ENCODE measurements at regions not wholly inside any gene's neighbourhood (a gene's known extent, or its start where the extent isn't known, plus 50 kb on each side); places are given as distances from the start of the nearest gene placed in this dataset.
"Not testable (repeated sequence)": the region's sequence is repeated elsewhere in the genome, so short reads cannot be mapped to it uniquely, and the experiment has no call there.

DNA sequence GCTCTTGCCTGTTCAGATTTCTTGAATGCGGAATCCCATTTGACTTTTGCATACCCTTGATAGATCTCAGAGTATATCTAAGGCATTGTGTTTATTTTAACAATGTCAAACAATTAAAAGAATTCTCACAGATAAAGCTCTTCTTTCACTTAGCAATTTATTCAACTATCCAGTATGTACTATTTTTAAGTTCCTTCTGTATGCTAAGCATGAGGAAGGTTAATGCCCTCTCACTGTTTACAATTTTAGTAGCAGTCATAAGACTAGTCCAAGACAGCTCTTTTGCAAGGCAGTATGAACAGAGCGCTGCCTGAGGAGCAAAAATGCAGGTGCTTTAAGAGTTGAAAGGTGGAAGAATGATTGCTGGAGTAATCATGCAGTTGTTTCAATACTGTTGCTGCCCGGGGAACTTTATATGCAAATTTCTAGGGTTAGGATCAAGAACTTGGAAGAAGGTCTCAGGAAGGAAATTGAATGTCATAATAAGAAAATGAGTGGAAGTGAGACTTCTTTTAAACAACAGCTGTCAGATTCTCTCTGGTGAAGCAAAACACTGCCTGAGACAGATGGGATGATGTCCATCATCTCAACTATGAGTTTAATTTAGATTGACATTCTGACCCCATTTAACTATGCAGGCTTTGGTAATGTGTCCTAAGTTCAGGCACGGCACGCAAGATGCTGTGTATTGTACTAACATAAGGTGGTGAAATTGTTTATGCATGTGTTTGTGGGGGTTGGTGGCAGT is 1303.5 kb upstream of the CITED2 start:
- Histone ChIP-seq H3K9me3 (no peaks in the 10 kb centered on the region), H3K27me3 (ENCODE audit: low read depth) (no peaks in the 10 kb centered on the region), H3K4me3 (no peak overlapping the region), H3K36me3 (replicated peaks) (no peaks in the 10 kb centered on the region), H3K4me1 (no peaks in the 10 kb centered on the region)
- in situ Hi-C loops (cut with MboI; ENCODE audit: low sequenced_read_pairs): no loop called here
- no peak for DNase-seq (ENCODE audit: low spot score in 2 of 2)

DNA sequence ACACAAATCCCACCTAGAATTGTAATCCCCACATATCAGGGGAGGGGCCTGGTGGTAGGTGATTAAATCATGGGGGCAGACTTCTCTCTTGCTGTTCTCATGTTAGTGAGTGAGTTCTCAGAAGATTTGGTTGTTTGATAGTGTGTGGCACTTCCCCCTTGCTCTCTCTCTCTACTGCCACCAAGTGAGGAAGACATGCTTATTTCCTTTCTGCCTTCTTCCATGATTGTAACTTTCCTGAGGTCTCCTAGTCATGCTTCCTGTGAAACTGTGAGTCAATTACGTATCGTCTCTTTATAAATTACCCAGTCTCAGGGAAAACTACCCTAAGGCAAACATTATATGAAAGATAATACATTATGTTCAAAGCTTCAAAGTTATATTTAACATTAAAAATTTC is 1297.5 kb upstream of the CITED2 start:
- in situ Hi-C loops (cut with MboI; ENCODE audit: low sequenced_read_pairs): no loop called here
- Histone ChIP-seq H3K9me3 (no peaks in the 10 kb centered on the region), H3K4me3 (no peak overlapping the region), H3K4me1 (no peaks in the 10 kb centered on the region), H3K36me3 (replicated peaks) (no peaks in the 10 kb centered on the region), H3K27me3 (ENCODE audit: low read depth) (no peaks in the 10 kb centered on the region)
- DNase-seq (ENCODE audit: low spot score in 2 of 2): no peak

DNA sequence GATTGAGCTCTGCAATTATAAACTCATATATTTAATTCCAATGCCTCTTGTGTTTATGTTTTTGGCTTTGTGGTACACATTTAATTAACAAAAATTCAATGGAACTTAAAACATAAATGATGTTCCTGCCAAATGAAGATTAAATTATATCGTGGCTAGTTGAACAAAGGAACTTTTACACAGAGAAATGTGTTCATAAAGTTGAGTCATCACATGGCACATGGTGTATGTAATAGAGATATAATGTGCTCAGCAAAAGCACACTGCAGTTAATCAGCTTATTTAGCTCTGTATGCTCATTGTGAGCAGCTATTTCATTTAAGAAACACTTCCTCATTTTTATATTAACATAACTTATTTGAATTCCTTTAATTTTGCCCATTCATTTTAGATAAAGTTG is 1295.6 kb upstream of the CITED2 start:
- no peaks in the 10 kb centered on the region for H3K36me3 ChIP-seq (replicated peaks)
- in situ Hi-C loops (cut with MboI; ENCODE audit: low sequenced_read_pairs): no loop called here
- no peaks in the 10 kb centered on the region for H3K27me3 ChIP-seq (ENCODE audit: low read depth)
- no peaks in the 10 kb centered on the region for H3K4me1 ChIP-seq
- no peaks in the 10 kb centered on the region for H3K9me3 ChIP-seq
- no peak for DNase-seq (ENCODE audit: low spot score in 2 of 2)
- H3K4me3 ChIP-seq: no peak overlapping the region

- no peaks in the 10 kb centered on the region for H3K36me3 ChIP-seq (replicated peaks)
- no peak overlapping the region for H3K4me3 ChIP-seq
- in situ Hi-C loops (cut with MboI; ENCODE audit: low sequenced_read_pairs): no loop called here
- H3K27me3 ChIP-seq (ENCODE audit: low read depth): no peaks in the 10 kb centered on the region
- no peaks in the 10 kb centered on the region for H3K4me1 ChIP-seq
- DNase-seq (ENCODE audit: low spot score in 2 of 2): no peak
- no peaks in the 10 kb centered on the region for H3K9me3 ChIP-seq
Measured at GRCh38 chr6:140669321-140669720, 1294.9 kb upstream of the CITED2 start.

- no peak for DNase-seq (ENCODE audit: low spot score in 2 of 2)
- Histone ChIP-seq H3K36me3 (replicated peaks) (no peaks in the 10 kb centered on the region), H3K4me1 (no peaks in the 10 kb centered on the region), H3K9me3 (no peaks in the 10 kb centered on the region), H3K27me3 (ENCODE audit: low read depth) (no peaks in the 10 kb centered on the region), H3K4me3 (no peak overlapping the region)
- in situ Hi-C loops (cut with MboI; ENCODE audit: low sequenced_read_pairs): no loop called here
Measured at GRCh38 chr6:140663772-140664171, 1289.3 kb upstream of the CITED2 start.

DNA sequence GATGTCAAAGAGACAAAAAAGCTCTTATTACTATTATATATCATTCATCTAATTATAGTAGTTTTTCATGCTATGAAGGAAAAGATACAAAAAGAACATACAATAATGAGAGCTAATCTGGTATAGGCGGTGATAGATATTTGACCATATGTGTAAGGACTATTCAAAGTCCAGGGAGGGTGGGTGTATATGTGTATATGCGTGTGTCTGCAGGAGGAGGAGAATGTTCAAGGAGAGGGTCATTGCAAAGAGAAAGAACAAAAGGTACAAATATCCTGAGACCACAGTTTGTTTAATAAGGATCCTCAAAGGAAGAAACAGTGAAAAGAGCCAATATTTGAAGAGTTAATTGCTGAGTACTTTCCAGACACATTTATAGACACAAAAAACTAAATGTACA is 1288.6 kb upstream of the CITED2 start:
- Histone ChIP-seq H3K4me1 (no peaks in the 10 kb centered on the region), H3K9me3 (no peaks in the 10 kb centered on the region), H3K36me3 (replicated peaks) (no peaks in the 10 kb centered on the region), H3K4me3 (no peak overlapping the region), H3K27me3 (ENCODE audit: low read depth) (no peaks in the 10 kb centered on the region)
- in situ Hi-C loops (cut with MboI; ENCODE audit: low sequenced_read_pairs): no loop called here
- DNase-seq (ENCODE audit: low spot score in 2 of 2): no peak

- no peak overlapping the region for H3K4me3 ChIP-seq
- no peaks in the 10 kb centered on the region for H3K27me3 ChIP-seq (ENCODE audit: low read depth)
- DNase-seq (ENCODE audit: low spot score in 2 of 2): no peak
- in situ Hi-C loops (cut with MboI; ENCODE audit: low sequenced_read_pairs): no loop called here
- H3K4me1 ChIP-seq: no peaks in the 10 kb centered on the region
- H3K9me3 ChIP-seq: no peaks in the 10 kb centered on the region
- H3K36me3 ChIP-seq (replicated peaks): no peaks in the 10 kb centered on the region
Measured at GRCh38 chr6:140661691-140662090, 1287.2 kb upstream of the CITED2 start.

DNA sequence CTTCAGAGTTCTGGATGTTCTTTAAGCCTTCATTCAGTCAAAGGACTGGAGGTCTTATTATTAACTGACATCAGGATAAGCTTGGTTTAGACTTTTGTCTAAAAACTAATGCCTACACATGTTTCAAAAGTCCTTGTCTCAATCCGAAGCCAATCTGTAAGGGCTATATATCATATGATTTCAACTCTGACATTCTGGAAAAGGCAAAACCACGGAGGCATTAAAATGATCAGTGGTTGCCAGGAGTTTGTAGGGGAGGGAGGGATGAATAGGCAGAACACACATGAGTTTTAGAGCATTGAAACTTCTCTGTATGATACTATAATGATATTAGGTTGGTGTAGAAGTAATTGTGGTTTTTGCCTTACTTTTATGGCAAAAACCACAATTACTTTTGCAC is 1285.8 kb upstream of the CITED2 start:
- Histone ChIP-seq H3K36me3 (replicated peaks) (no peaks in the 10 kb centered on the region), H3K4me1 (no peaks in the 10 kb centered on the region), H3K4me3 (no peak overlapping the region), H3K27me3 (ENCODE audit: low read depth) (no peaks in the 10 kb centered on the region), H3K9me3 (no peaks in the 10 kb centered on the region)
- DNase-seq (ENCODE audit: low spot score in 2 of 2): no peak
- in situ Hi-C loops (cut with MboI; ENCODE audit: low sequenced_read_pairs): no loop called here

DNA sequence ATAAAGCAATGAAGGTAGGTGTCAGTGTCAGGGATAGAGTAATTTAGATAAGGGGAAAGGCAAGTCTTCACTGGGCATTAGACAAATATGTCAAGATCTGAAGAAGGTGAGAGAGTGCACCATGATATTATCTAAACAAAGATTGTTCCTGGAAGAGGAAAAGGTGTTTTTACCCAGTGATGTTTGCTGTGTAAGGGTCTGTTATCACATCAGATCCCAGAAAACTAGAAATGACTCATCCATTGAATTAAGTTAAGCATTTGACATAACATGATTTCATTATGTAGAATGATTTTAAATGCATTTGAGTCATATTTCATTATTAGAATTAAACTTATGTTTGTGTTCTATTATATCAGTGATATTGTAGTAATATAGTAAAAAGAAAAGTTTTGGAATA is 1279.5 kb upstream of the CITED2 start:
- Histone ChIP-seq H3K4me3 (no peak overlapping the region), H3K27me3 (ENCODE audit: low read depth) (no peaks in the 10 kb centered on the region), H3K36me3 (replicated peaks) (no peaks in the 10 kb centered on the region), H3K9me3 (no peaks in the 10 kb centered on the region), H3K4me1 (no peaks in the 10 kb centered on the region)
- in situ Hi-C loops (cut with MboI; ENCODE audit: low sequenced_read_pairs): no loop called here
- DNase-seq (ENCODE audit: low spot score in 2 of 2): no peak

GRCh38 chr6:140653506-140653905 is 1279.1 kb upstream of the CITED2 start:
- Histone ChIP-seq H3K4me3 (no peak overlapping the region), H3K36me3 (replicated peaks) (no peaks in the 10 kb centered on the region), H3K4me1 (no peaks in the 10 kb centered on the region), H3K27me3 (ENCODE audit: low read depth) (no peaks in the 10 kb centered on the region), H3K9me3 (no peaks in the 10 kb centered on the region)
- in situ Hi-C loops (cut with MboI; ENCODE audit: low sequenced_read_pairs): no loop called here
- no peak for DNase-seq (ENCODE audit: low spot score in 2 of 2)

GRCh38 chr6:140649502-140649901 is 1275.1 kb upstream of the CITED2 start:
- in situ Hi-C loops (cut with MboI; ENCODE audit: low sequenced_read_pairs); H3K4me3 ChIP-seq; DNase-seq (ENCODE audit: low spot score in 2 of 2); H3K9me3 ChIP-seq; H3K36me3 ChIP-seq (replicated peaks); H3K4me1 ChIP-seq; H3K27me3 ChIP-seq (ENCODE audit: low read depth): not testable (repeated sequence)

GRCh38 chr6:140647322-140647721 is 1272.9 kb upstream of the CITED2 start:
- H3K27me3 ChIP-seq (ENCODE audit: low read depth); H3K4me3 ChIP-seq; H3K9me3 ChIP-seq; in situ Hi-C loops (cut with MboI; ENCODE audit: low sequenced_read_pairs); H3K4me1 ChIP-seq; H3K36me3 ChIP-seq (replicated peaks); DNase-seq (ENCODE audit: low spot score in 2 of 2): not testable (repeated sequence)

- Histone ChIP-seq H3K27me3 (ENCODE audit: low read depth) (no peaks in the 10 kb centered on the region), H3K9me3 (no peaks in the 10 kb centered on the region), H3K4me1 (peaks cover 4% of the 10 kb centered on the region), H3K36me3 (replicated peaks) (no peaks in the 10 kb centered on the region), H3K4me3 (no peak overlapping the region)
- in situ Hi-C loops (cut with MboI; ENCODE audit: low sequenced_read_pairs): no loop called here
- DNase-seq (ENCODE audit: low spot score in 2 of 2): no peak
Measured at GRCh38 chr6:140644017-140644416, 1269.6 kb upstream of the CITED2 start.

DNA sequence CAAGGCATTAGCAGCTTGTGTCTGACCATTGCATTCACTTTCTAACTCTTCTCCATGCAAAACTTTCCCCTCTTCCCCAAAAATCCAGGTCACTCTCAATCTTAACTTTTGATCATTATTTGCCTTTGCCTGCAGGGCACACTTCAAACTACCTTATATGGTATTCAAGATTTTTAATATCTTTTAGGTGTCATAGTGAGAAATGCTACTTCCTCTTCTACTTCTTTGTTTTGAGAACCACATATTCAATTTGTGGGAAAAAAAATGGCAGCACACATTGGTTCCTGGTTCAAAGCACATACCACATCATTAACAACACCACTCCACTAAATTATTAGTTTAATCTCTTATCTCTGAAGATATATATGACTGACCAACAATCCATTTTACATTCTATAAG is 1267.0 kb upstream of the CITED2 start:
- H3K27me3 ChIP-seq (ENCODE audit: low read depth): no peaks in the 10 kb centered on the region
- in situ Hi-C loops (cut with MboI; ENCODE audit: low sequenced_read_pairs): no loop called here
- H3K36me3 ChIP-seq (replicated peaks): no peaks in the 10 kb centered on the region
- no peaks in the 10 kb centered on the region for H3K9me3 ChIP-seq
- DNase-seq (ENCODE audit: low spot score in 2 of 2): no peak
- peaks cover 12% of the 10 kb centered on the region for H3K4me1 ChIP-seq
- no peak overlapping the region for H3K4me3 ChIP-seq

DNA sequence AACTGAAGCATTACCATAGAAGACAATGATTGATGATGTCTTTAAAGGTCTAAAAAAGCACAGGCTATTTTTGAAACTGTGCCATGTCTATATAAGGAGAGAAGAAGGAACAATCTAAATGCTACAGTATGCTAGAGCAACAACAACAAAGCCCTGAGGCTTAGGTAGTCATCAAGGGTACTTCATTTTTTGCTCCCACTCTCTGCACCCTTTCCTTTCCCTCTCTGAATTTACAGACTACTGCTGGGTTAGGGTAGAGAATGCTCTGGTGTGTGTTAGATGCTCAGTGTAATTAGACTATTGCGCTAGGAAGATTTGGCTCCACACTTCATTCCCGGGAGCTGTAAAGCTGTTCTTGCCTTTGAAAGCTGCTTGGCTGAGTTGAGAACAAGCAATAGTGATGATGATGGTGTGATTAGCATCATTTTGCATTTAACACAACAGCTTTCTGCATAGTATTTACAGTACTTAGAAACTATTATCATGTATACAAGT is 1262.5 kb upstream of the CITED2 start:
- Histone ChIP-seq H3K27me3 (ENCODE audit: low read depth) (no peaks in the 10 kb centered on the region), H3K4me3 (no peak overlapping the region), H3K36me3 (replicated peaks) (no peaks in the 10 kb centered on the region), H3K9me3 (no peaks in the 10 kb centered on the region), H3K4me1 (peaks cover 29% of the 10 kb centered on the region)
- in situ Hi-C loops (cut with MboI; ENCODE audit: low sequenced_read_pairs): no loop called here
- DNase-seq (ENCODE audit: low spot score in 2 of 2): no peak
